ENCODE measurements at regions not wholly inside any gene's neighbourhood (a gene's known extent, or its start where the extent isn't known, plus 50 kb on each side); places are given as distances from the start of the nearest gene placed in this dataset.

GRCh38 chr3:5874931-5875341 lies 687.4 kb downstream of the EDEM1 start:
- Mint-ChIP-seq H3K36me3 (ENCODE audit: insufficient read depth, unreplicated experiment) (no peaks in the 10 kb centered on the region), H3K27me3 (ENCODE audit: unreplicated experiment) (no peaks in the 10 kb centered on the region), H3K9me3 (ENCODE audit: low read depth, unreplicated experiment) (peaks cover 6% of the 10 kb centered on the region), H3K4me3 (ENCODE audit: low read depth, unreplicated experiment) (no peak overlapping the region), H3K27ac (ENCODE audit: unreplicated experiment) (no peak overlapping the region), H3K4me1 (ENCODE audit: low read depth, unreplicated experiment) (no peaks in the 10 kb centered on the region)
- BruUV-seq (replicated peaks) = no TSS peak
- no peak for DNase-seq
- CTCF ChIA-PET = no interaction called here
- intact Hi-C loops (cut with micrococcal nuclease; ENCODE audit: unreplicated experiment) = no loop called here
- TF ChIP-seq CTCF (IDR thresholded peaks at IDR 0.05; ENCODE audit: unreplicated experiment) = no peak

GRCh38 chr3:5888851-5889250 lies 701.3 kb downstream of the EDEM1 start:
- Mint-ChIP-seq H3K4me1 (ENCODE audit: low read depth, unreplicated experiment) (no peaks in the 10 kb centered on the region), H3K27ac (ENCODE audit: unreplicated experiment) (no peak overlapping the region), H3K36me3 (ENCODE audit: insufficient read depth, unreplicated experiment) (no peaks in the 10 kb centered on the region), H3K9me3 (ENCODE audit: low read depth, unreplicated experiment) (peaks cover 4% of the 10 kb centered on the region), H3K27me3 (ENCODE audit: unreplicated experiment) (no peaks in the 10 kb centered on the region), H3K4me3 (ENCODE audit: low read depth, unreplicated experiment) (no peak overlapping the region)
- no TSS peak for BruUV-seq (replicated peaks)
- CTCF ChIA-PET = no interaction called here
- no peak for DNase-seq
- intact Hi-C loops (cut with micrococcal nuclease; ENCODE audit: unreplicated experiment) = no loop called here
- no peak for TF ChIP-seq CTCF (IDR thresholded peaks at IDR 0.05; ENCODE audit: unreplicated experiment)

- Mint-ChIP-seq H3K27me3 (ENCODE audit: unreplicated experiment) (no peaks in the 10 kb centered on the region), H3K4me3 (ENCODE audit: low read depth, unreplicated experiment) (no peak overlapping the region), H3K36me3 (ENCODE audit: insufficient read depth, unreplicated experiment) (no peaks in the 10 kb centered on the region), H3K4me1 (ENCODE audit: low read depth, unreplicated experiment) (no peaks in the 10 kb centered on the region), H3K27ac (ENCODE audit: unreplicated experiment) (no peak overlapping the region), H3K9me3 (ENCODE audit: low read depth, unreplicated experiment) (peaks cover 4% of the 10 kb centered on the region)
- no peak for DNase-seq
- BruUV-seq (replicated peaks) = no TSS peak
- CTCF ChIA-PET = no interaction called here
- no peak for TF ChIP-seq CTCF (IDR thresholded peaks at IDR 0.05; ENCODE audit: unreplicated experiment)
- intact Hi-C loops (cut with micrococcal nuclease; ENCODE audit: unreplicated experiment) = no loop called here
Observed at GRCh38 chr3:5889374-5889773, 701.9 kb downstream of the EDEM1 start.

GRCh38 chr3:5891711-5892110 lies 704.2 kb downstream of the EDEM1 start:
- no peaks in the 10 kb centered on the region for H3K4me1 Mint-ChIP-seq (ENCODE audit: low read depth, unreplicated experiment)
- no peak overlapping the region for H3K4me3 Mint-ChIP-seq (ENCODE audit: low read depth, unreplicated experiment)
- no peaks in the 10 kb centered on the region for H3K27me3 Mint-ChIP-seq (ENCODE audit: unreplicated experiment)
- CTCF ChIA-PET = no interaction called here
- no peak for TF ChIP-seq CTCF (IDR thresholded peaks at IDR 0.05; ENCODE audit: unreplicated experiment)
- no TSS peak for BruUV-seq (replicated peaks)
- H3K9me3 Mint-ChIP-seq (ENCODE audit: low read depth, unreplicated experiment) = peaks cover 7% of the 10 kb centered on the region
- H3K27ac Mint-ChIP-seq (ENCODE audit: unreplicated experiment) = no peak overlapping the region
- intact Hi-C loops (cut with micrococcal nuclease; ENCODE audit: unreplicated experiment) = no loop called here
- H3K36me3 Mint-ChIP-seq (ENCODE audit: insufficient read depth, unreplicated experiment) = no peaks in the 10 kb centered on the region
- DNase-seq = no peak

GRCh38 chr3:5898106-5898505 lies 710.6 kb downstream of the EDEM1 start:
- Mint-ChIP-seq H3K36me3 (ENCODE audit: insufficient read depth, unreplicated experiment) (no peaks in the 10 kb centered on the region), H3K27me3 (ENCODE audit: unreplicated experiment) (no peaks in the 10 kb centered on the region), H3K4me1 (ENCODE audit: low read depth, unreplicated experiment) (no peaks in the 10 kb centered on the region), H3K4me3 (ENCODE audit: low read depth, unreplicated experiment) (no peak overlapping the region), H3K27ac (ENCODE audit: unreplicated experiment) (no peak overlapping the region), H3K9me3 (ENCODE audit: low read depth, unreplicated experiment) (peaks cover 7% of the 10 kb centered on the region)
- no peak for TF ChIP-seq CTCF (IDR thresholded peaks at IDR 0.05; ENCODE audit: unreplicated experiment)
- no TSS peak for BruUV-seq (replicated peaks)
- no peak for DNase-seq
- intact Hi-C loops (cut with micrococcal nuclease; ENCODE audit: unreplicated experiment) = no loop called here
- CTCF ChIA-PET = no interaction called here

Data from Calu3 (cell line).